Hepatocyte (in vitro differentiated cells): ENCODE measurements at regions not wholly inside any gene's neighbourhood (a gene's known extent, or its start where the extent isn't known, plus 50 kb on each side); places are given as distances from the start of the nearest gene placed in this dataset.

Experiments used
- CTCF ChIP-seq: fragments of 200-600 bp; sonication (generic); IDR thresholded peaks from 2 replicates; pipeline ENCODE4 v1.5.1; 2016; ENCODE audit warnings: antibody characterized with exemption, mild to moderate bottlenecking; ENCODE audit not compliant: poor library complexity
- EZH2phosphoT487 ChIP-seq: fragments of 200-600 bp; sonication (generic); IDR thresholded peaks from one replicate; pipeline ENCODE4 v1.6.1; 2018; ENCODE audit warnings: antibody characterized with exemption, mild to moderate bottlenecking, low read depth, moderate library complexity; ENCODE audit not compliant: unreplicated experiment, severe bottlenecking

DNA sequence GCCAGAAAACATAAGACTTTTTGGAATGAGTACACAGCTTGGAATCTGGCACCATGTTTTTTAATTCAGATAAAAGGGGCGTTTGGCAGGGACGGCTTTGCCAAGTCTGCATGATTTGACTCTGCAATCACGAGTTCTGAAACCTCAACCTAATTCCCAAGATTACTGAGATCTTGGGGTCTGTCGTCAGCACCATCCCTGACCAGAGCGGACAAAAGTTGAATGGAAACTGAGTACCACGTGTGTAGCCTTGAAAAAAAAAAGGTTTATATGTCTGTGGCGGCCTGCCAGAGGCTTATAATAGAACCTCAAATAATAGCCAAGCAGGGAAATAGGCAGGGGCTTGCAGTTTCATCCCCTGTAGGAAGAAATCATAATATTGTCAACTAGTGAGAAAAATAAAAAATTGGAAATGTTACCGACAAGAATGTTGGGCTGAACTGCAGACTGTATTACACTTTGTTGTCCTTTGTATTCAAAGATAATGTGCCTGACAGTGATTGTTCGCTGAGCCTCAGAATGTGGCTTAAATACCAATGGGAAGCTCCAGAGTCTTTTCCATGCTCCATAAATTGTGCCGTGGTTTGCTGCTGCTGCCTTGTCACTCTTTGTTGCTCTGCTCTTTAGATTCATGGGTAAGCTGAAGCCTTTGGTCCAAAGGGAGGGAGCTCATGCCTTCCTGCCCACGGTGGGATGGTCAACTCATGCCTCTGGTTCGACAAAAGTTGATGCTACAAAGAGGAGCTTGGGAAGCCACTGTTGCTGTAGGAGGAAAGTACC is 118.8 kb upstream of the ARID1B start:
- TF ChIP-seq CTCF (no peak), EZH2phosphoT487 (no peak)
